SK-N-SH (cell line): ENCODE measurements at regions not wholly inside any gene's neighbourhood (a gene's known extent, or its start where the extent isn't known, plus 50 kb on each side); places are given as distances from the start of the nearest gene placed in this dataset.

Source experiments
- CTCF ChIA-PET: fragments of 300-600, 350-600 bp; formaldehyde crosslinking; extraction: SDS; loops from one replicate; lab custom pipeline; 2021; lab: Yijun Ruan, JAX
- POLR2A ChIA-PET: fragments of 350-600 bp; sonication (Branson Sonifier 250); formaldehyde crosslinking; extraction: SDS; loops from one replicate; lab custom pipeline; 2020; ENCODE audit warnings: antibody characterized with exemption, inconsistent platforms; lab: Yijun Ruan, JAX
- DNase-seq: peaks from one replicate; pipeline ENCODE4 v3.0.0; 2012
- H2AFZ ChIP-seq: fragments of 200-600 bp; sonication (generic); 2 replicates; pipeline ENCODE4 v1.8.1; 2016; ENCODE audit warnings: antibody characterized with exemption, mild to moderate bottlenecking, low read depth
- H3F3A ChIP-seq: fragments of 200-600 bp; sonication (generic); replicated peaks from 2 replicates; pipeline ENCODE3; 2016; ENCODE audit warnings: antibody characterized with exemption, mild to moderate bottlenecking; ENCODE audit not compliant: insufficient read depth
- H3K27ac ChIP-seq, 2 experiments: fragments of 200-500 bp in 1 of 2; fragments of 200-600 bp in 1 of 2; sonication (Bioruptor generic) in 1 of 2; sonication (generic), shearing (Covaris generic) in 1 of 2; 2 replicates each; pipeline versions ENCODE4 v1.5.1 to v1.6.1; 2014 to 2016; ENCODE audit warnings: low read depth in 2 of 2, inconsistent platforms in 1 of 2, low read length in 1 of 2, mild to moderate bottlenecking in 1 of 2, mixed read lengths in 1 of 2
- H3K27me3 ChIP-seq: fragments of 200-600 bp; sonication (generic), shearing (Covaris generic); 2 replicates; pipeline ENCODE4 v1.6.1; 2016; ENCODE audit warnings: mixed run types; ENCODE audit not compliant: insufficient read depth
- H3K36me3 ChIP-seq, 2 experiments: fragments of 200-500 bp in 1 of 2; fragments of 200-600 bp in 1 of 2; sonication (Bioruptor generic) in 1 of 2; sonication (generic) in 1 of 2; replicated peaks in 1 of 2; 2 replicates each; pipeline versions ENCODE3 to v1.5.1; 2014 to 2016; ENCODE audit warnings: low read length in 1 of 2, mild to moderate bottlenecking in 1 of 2; ENCODE audit not compliant: insufficient read depth in 2 of 2, control insufficient read depth in 1 of 2
- H3K4me1 ChIP-seq, 2 experiments: fragments of 200-500 bp in 1 of 2; fragments of 200-600 bp in 1 of 2; sonication (Bioruptor generic) in 1 of 2; sonication (generic), shearing (Covaris generic) in 1 of 2; 2 replicates each; pipeline versions ENCODE4 v1.5.1 to v1.6.1; 2014 to 2016; ENCODE audit warnings: low read depth in 1 of 2, low read length in 1 of 2, mixed run types in 1 of 2; ENCODE audit not compliant: insufficient read depth in 2 of 2, control insufficient read depth in 1 of 2
- H3K4me2 ChIP-seq: fragments of 200-600 bp; sonication (generic), shearing (Covaris generic); 2 replicates; pipeline ENCODE4 v1.6.1; 2017; ENCODE audit warnings: mixed run types
- H3K4me3 ChIP-seq, 2 experiments: fragments of 200-500 bp in 1 of 2; fragments of 200-600 bp in 1 of 2; sonication (Bioruptor generic) in 1 of 2; sonication (generic), shearing (Covaris generic) in 1 of 2; 2 replicates each; pipeline versions ENCODE4 v1.5.1 to v1.8.1; 2014 to 2016; ENCODE audit warnings: low read depth in 2 of 2, inconsistent platforms in 1 of 2, low read length in 1 of 2, mild to moderate bottlenecking in 1 of 2, mixed read lengths in 1 of 2, moderate library complexity in 1 of 2
- H3K79me2 ChIP-seq: fragments of 200-600 bp; sonication (generic); 2 replicates; pipeline ENCODE4 v1.8.1; 2017; ENCODE audit warnings: mild to moderate bottlenecking; ENCODE audit not compliant: insufficient read depth
- H3K9ac ChIP-seq: fragments of 200-600 bp; sonication (generic); 2 replicates; pipeline ENCODE4 v1.6.1; 2017; ENCODE audit warnings: mixed run types
- H3K9me2 ChIP-seq: fragments of 200-600 bp; sonication (generic); 2 replicates; pipeline ENCODE4 v1.6.1; 2017; ENCODE audit warnings: mixed run types
- H3K9me3 ChIP-seq: fragments of 200-600 bp; sonication (generic); 2 replicates; pipeline ENCODE4 v1.6.1; 2017; ENCODE audit warnings: mixed run types, mild to moderate bottlenecking, moderate library complexity
- H4K20me1 ChIP-seq: fragments of 200-600 bp; sonication (generic); 2 replicates; pipeline ENCODE4 v1.6.1; 2017; ENCODE audit warnings: mild to moderate bottlenecking, mixed run types; ENCODE audit not compliant: insufficient read depth
- ELF1 ChIP-seq: IDR thresholded peaks from 2 replicates; pipeline ENCODE4 v1.4.0; 2012
- EP300 ChIP-seq, 2 experiments: IDR thresholded peaks; 2 replicates each; pipeline versions ENCODE4 v1.4.0 to v1.6.1; 2012; ENCODE audit warnings: borderline replicate concordance in 1 of 2, low read depth in 1 of 2, low read length in 1 of 2
- EZH2phosphoT487 ChIP-seq: fragments of 200-600 bp; sonication (generic); IDR thresholded peaks from 2 replicates; pipeline ENCODE4 v1.6.1; 2017; ENCODE audit warnings: low read depth, mixed run types, mild to moderate bottlenecking, antibody characterized with exemption, moderate library complexity, borderline replicate concordance
- FOXJ3 ChIP-seq: sonication (generic); formaldehyde crosslinking; IDR thresholded peaks from 2 replicates; pipeline ENCODE4 v1.5.1; 2020; ENCODE audit warnings: mild to moderate bottlenecking, missing genetic modification reagents
- FOXM1 ChIP-seq: IDR thresholded peaks from 2 replicates; pipeline ENCODE4 v1.4.0; 2012; ENCODE audit warnings: low read depth, mild to moderate bottlenecking
- GATA2 ChIP-seq: sonication (generic); formaldehyde crosslinking; IDR thresholded peaks from 2 replicates; pipeline ENCODE4 v1.5.0; 2020; ENCODE audit warnings: mild to moderate bottlenecking, missing genetic modification reagents
- MXI1 ChIP-seq: IDR thresholded peaks from 2 replicates; pipeline ENCODE4 v1.6.1; 2012; ENCODE audit warnings: mild to moderate bottlenecking, low read depth, low read length, improper control_type of control experiment
- NRF1 ChIP-seq: IDR thresholded peaks from 2 replicates; pipeline ENCODE4 v1.6.1; 2012; ENCODE audit warnings: low read depth, mild to moderate bottlenecking, low read length
- RAD21 ChIP-seq: IDR thresholded peaks from 2 replicates; pipeline ENCODE4 v1.6.1; 2012; ENCODE audit warnings: mild to moderate bottlenecking, low read length
- TAF1 ChIP-seq: IDR thresholded peaks from 2 replicates; pipeline ENCODE4 v1.6.1; 2012; ENCODE audit warnings: low read depth, mild to moderate bottlenecking, low read length, moderate library complexity, borderline replicate concordance
- TCF12 ChIP-seq: IDR thresholded peaks from 2 replicates; pipeline ENCODE4 v1.4.0; 2012
- YY1 ChIP-seq: IDR thresholded peaks from 2 replicates; pipeline ENCODE4 v1.4.0; 2012; ENCODE audit warnings: low read depth, mild to moderate bottlenecking
- WGBS: methylation state at CpG from one replicate; pipeline ENCODE4 v1.1.6; 2017; ENCODE audit warnings: low lambda C conversion rate; 5-methylcytosine and 5-hydroxymethylcytosine counted together
- TF ChIP-seq, protein P1 (sequence below): IDR thresholded peaks from 2 replicates; pipeline ENCODE4 v1.6.1; 2012; ENCODE audit warnings: mild to moderate bottlenecking, low read depth, low read length, moderate library complexity

GRCh38 chr1:181387702-181388101 lies 95.6 kb upstream of the CACNA1E start:
- WGBS: 60% methylated on average over 4 of the region's 4 CpGs
- no peak for DNase-seq
- ChIA-PET CTCF (interaction anchor here (0.9 to 1.3 kb wide), 2 partner anchors 35 to 199 kb away, joined by 3 to 4 read pairs; no protein-coding TSS in a partner anchor), POLR2A (no interaction called here)
- H4K20me1 ChIP-seq: no peaks in the 10 kb centered on the region
- no peak overlapping the region for H3K9ac ChIP-seq
- no peaks in the 10 kb centered on the region for H3K9me2 ChIP-seq
- no peaks in the 10 kb centered on the region for H3F3A ChIP-seq
- H3K9me3 ChIP-seq: no peaks in the 10 kb centered on the region
- peaks cover 0 to 2% of the 10 kb centered on the region in 2 experiments; a peak in 1 of 4 replicates for H3K4me1 ChIP-seq
- H3K36me3 ChIP-seq: no peaks in the 10 kb centered on the region
- no peak overlapping the region for H3K4me2 ChIP-seq
- no peak overlapping the region for H2AFZ ChIP-seq
- TF ChIP-seq MXI1 (no peak), NRF1 (no peak), FOXM1 (no peak), RAD21 (no peak), FOXJ3 (CRISPR knock-in tag) (no peak), EZH2phosphoT487 (no peak), TCF12 (no peak), EP300 (IDR thresholded peaks at IDR 0.05; ENCODE audit: borderline replicate concordance in 1 of 2, low read depth in 1 of 2, low read length in 1 of 2) (no peak), TAF1 (no peak), YY1 (no peak)
- TF ChIP-seq, protein P1, sequence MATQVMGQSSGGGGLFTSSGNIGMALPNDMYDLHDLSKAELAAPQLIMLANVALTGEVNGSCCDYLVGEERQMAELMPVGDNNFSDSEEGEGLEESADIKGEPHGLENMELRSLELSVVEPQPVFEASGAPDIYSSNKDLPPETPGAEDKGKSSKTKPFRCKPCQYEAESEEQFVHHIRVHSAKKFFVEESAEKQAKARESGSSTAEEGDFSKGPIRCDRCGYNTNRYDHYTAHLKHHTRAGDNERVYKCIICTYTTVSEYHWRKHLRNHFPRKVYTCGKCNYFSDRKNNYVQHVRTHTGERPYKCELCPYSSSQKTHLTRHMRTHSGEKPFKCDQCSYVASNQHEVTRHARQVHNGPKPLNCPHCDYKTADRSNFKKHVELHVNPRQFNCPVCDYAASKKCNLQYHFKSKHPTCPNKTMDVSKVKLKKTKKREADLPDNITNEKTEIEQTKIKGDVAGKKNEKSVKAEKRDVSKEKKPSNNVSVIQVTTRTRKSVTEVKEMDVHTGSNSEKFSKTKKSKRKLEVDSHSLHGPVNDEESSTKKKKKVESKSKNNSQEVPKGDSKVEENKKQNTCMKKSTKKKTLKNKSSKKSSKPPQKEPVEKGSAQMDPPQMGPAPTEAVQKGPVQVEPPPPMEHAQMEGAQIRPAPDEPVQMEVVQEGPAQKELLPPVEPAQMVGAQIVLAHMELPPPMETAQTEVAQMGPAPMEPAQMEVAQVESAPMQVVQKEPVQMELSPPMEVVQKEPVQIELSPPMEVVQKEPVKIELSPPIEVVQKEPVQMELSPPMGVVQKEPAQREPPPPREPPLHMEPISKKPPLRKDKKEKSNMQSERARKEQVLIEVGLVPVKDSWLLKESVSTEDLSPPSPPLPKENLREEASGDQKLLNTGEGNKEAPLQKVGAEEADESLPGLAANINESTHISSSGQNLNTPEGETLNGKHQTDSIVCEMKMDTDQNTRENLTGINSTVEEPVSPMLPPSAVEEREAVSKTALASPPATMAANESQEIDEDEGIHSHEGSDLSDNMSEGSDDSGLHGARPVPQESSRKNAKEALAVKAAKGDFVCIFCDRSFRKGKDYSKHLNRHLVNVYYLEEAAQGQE: no peak
- TF ChIP-seq, all 33 proteins: peak for 0
- Histone ChIP-seq H3K27me3 (no peaks in the 10 kb centered on the region), H3K27ac (no peak overlapping the region), H3K4me3 (no peak overlapping the region), H3K79me2 (no peaks in the 10 kb centered on the region)

- Histone ChIP-seq H4K20me1 (no peaks in the 10 kb centered on the region), H3K27ac (no peak overlapping the region), H3K4me1 (peaks cover 0 to 2% of the 10 kb centered on the region in 2 experiments; a peak in 1 of 4 replicates), H3K9me3 (no peaks in the 10 kb centered on the region), H3K79me2 (no peaks in the 10 kb centered on the region), H3K4me2 (no peak overlapping the region), H2AFZ (no peak overlapping the region), H3K9me2 (no peaks in the 10 kb centered on the region), H3K36me3 (no peaks in the 10 kb centered on the region), H3K9ac (no peak overlapping the region), H3K4me3 (no peak overlapping the region), H3K27me3 (no peaks in the 10 kb centered on the region), H3F3A (no peaks in the 10 kb centered on the region)
- CTCF ChIA-PET: interaction anchor here (1.4 to 1.6 kb wide), 2 partner anchors 11 to 34 kb away, joined by 3 to 5 read pairs; no protein-coding TSS in a partner anchor
- 19% methylated on average over 8 of the region's 8 CpGs for WGBS
- DNase-seq: peak; percentile 22
- no peak for TF ChIP-seq MXI1
- no peak for TF ChIP-seq ELF1
- TF ChIP-seq GATA2 (CRISPR knock-in tag): no peak
- POLR2A ChIA-PET: no interaction called here
Observed at GRCh38 chr1:181390410-181391077, 92.8 kb upstream of the CACNA1E start.
